Liver (tissue), 3 donors: ENCODE measurements at regions not wholly inside any gene's neighbourhood (a gene's known extent, or its start where the extent isn't known, plus 50 kb on each side); places are given as distances from the start of the nearest gene placed in this dataset.

Experiments
- GABPA ChIP-seq, 2 donors: IDR thresholded peaks in 1 of 2; conservative IDR thresholded peaks in 1 of 2; 2 replicates each; pipeline ENCODE4 v1.6.1; 2016; ENCODE audit warnings: antibody characterized with exemption in 2 of 2, mild to moderate bottlenecking in 1 of 2, moderate library complexity in 1 of 2
- HNF4G ChIP-seq: IDR thresholded peaks from 2 replicates; pipeline ENCODE4 v1.6.1; 2016; ENCODE audit warnings: antibody characterized with exemption
- JUND ChIP-seq, 2 donors: IDR thresholded peaks; 2 replicates each; pipeline ENCODE4 v1.6.1; 2016; ENCODE audit warnings: antibody characterized with exemption in 2 of 2
- RAD21 ChIP-seq, 2 donors: IDR thresholded peaks; 2 replicates each; pipeline ENCODE4 v1.6.1; 2016; ENCODE audit warnings: antibody characterized with exemption in 2 of 2, mild to moderate bottlenecking in 2 of 2
- SP1 ChIP-seq: IDR thresholded peaks from 2 replicates; pipeline ENCODE4 v1.6.1; 2018; ENCODE audit warnings: antibody characterized with exemption, mild to moderate bottlenecking
- TAF1 ChIP-seq: conservative IDR thresholded peaks from 2 replicates; pipeline ENCODE4 v1.6.1; 2016; ENCODE audit warnings: antibody characterized with exemption, mild to moderate bottlenecking
- YY1 ChIP-seq: IDR thresholded peaks from 2 replicates; pipeline ENCODE4 v1.6.1; 2016; ENCODE audit warnings: antibody characterized with exemption, mild to moderate bottlenecking
- TF ChIP-seq, protein P1 (sequence below): fragments of 150-350 bp; IDR thresholded peaks from 2 replicates; pipeline ENCODE4 v1.5.1; 2017; ENCODE audit warnings: improper control_type of control experiment, low read depth, low read length; ENCODE audit not compliant: missing input control
- TF ChIP-seq, protein P2 (sequence below): IDR thresholded peaks from 2 replicates; pipeline ENCODE4 v1.6.1; 2016; ENCODE audit warnings: antibody characterized with exemption
- TF ChIP-seq, protein P3 (sequence below): IDR thresholded peaks from 2 replicates; pipeline ENCODE4 v1.6.1; 2016; ENCODE audit warnings: antibody characterized with exemption
- TF ChIP-seq, protein P4 (sequence below): IDR thresholded peaks from 2 replicates; pipeline ENCODE4 v1.6.1; 2016; ENCODE audit warnings: antibody characterized with exemption, mild to moderate bottlenecking
- donor health status: healthy.
- donor health status: healthy.

DNA sequence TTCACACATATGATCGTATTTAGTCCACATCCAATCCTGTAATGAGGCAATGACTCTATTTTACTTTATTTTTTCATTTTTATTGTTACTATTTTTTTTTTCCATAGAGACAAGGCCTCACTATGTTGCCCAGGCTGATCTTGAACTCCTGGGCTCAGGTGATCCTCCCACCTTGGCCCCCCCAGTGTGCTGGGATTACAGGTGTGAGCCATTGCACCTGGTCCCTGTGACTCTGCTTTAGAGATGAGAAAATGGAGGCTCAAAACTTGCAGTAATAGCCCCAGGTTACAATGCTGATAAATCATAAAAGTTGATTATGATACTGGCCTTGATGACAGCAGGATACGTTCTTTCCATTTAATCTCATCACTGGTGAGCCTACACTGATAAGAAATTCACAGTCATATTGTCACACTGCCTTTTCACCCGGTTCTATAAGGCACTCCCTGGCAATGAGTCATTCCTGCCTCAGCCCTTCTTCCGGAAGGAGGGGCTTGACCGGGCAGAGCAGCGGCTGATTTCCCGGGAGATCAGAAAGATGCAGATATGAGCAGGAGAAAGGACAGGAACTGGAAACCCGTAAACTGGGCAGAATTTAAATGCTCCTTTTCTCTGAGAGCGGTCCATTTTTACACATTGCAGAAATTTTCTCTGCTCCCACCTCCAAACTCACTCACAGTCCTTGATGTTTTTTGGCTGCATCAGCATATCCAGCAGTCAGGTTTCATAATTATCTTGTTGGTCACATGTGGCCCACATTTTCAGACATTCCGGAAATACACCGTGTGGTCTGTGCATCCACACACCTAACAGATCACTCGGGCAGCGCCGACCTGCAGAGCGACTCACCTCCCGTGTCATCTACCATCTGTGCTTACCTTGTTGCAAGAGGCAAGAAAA is 616.4 kb downstream of the EFNB2 start:
- TF ChIP-seq, protein P1, sequence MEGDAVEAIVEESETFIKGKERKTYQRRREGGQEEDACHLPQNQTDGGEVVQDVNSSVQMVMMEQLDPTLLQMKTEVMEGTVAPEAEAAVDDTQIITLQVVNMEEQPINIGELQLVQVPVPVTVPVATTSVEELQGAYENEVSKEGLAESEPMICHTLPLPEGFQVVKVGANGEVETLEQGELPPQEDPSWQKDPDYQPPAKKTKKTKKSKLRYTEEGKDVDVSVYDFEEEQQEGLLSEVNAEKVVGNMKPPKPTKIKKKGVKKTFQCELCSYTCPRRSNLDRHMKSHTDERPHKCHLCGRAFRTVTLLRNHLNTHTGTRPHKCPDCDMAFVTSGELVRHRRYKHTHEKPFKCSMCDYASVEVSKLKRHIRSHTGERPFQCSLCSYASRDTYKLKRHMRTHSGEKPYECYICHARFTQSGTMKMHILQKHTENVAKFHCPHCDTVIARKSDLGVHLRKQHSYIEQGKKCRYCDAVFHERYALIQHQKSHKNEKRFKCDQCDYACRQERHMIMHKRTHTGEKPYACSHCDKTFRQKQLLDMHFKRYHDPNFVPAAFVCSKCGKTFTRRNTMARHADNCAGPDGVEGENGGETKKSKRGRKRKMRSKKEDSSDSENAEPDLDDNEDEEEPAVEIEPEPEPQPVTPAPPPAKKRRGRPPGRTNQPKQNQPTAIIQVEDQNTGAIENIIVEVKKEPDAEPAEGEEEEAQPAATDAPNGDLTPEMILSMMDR, result no peak
- TF ChIP-seq RAD21 (IDR thresholded peaks at IDR 0.05) (no peak), YY1 (no peak), HNF4G (no peak), SP1 (no peak), GABPA (IDR thresholded peaks at IDR 0.05 in 1 of 2, conservative IDR thresholded peaks at IDR 0.05 in 1 of 2) (no peak), JUND (IDR thresholded peaks at IDR 0.05) (no peak), TAF1 (no peak)
- TF ChIP-seq, protein P2, sequence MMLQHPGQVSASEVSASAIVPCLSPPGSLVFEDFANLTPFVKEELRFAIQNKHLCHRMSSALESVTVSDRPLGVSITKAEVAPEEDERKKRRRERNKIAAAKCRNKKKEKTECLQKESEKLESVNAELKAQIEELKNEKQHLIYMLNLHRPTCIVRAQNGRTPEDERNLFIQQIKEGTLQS, result no peak
- TF ChIP-seq, protein P3, sequence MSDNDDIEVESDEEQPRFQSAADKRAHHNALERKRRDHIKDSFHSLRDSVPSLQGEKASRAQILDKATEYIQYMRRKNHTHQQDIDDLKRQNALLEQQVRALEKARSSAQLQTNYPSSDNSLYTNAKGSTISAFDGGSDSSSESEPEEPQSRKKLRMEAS, result no peak
- TF ChIP-seq, protein P4, sequence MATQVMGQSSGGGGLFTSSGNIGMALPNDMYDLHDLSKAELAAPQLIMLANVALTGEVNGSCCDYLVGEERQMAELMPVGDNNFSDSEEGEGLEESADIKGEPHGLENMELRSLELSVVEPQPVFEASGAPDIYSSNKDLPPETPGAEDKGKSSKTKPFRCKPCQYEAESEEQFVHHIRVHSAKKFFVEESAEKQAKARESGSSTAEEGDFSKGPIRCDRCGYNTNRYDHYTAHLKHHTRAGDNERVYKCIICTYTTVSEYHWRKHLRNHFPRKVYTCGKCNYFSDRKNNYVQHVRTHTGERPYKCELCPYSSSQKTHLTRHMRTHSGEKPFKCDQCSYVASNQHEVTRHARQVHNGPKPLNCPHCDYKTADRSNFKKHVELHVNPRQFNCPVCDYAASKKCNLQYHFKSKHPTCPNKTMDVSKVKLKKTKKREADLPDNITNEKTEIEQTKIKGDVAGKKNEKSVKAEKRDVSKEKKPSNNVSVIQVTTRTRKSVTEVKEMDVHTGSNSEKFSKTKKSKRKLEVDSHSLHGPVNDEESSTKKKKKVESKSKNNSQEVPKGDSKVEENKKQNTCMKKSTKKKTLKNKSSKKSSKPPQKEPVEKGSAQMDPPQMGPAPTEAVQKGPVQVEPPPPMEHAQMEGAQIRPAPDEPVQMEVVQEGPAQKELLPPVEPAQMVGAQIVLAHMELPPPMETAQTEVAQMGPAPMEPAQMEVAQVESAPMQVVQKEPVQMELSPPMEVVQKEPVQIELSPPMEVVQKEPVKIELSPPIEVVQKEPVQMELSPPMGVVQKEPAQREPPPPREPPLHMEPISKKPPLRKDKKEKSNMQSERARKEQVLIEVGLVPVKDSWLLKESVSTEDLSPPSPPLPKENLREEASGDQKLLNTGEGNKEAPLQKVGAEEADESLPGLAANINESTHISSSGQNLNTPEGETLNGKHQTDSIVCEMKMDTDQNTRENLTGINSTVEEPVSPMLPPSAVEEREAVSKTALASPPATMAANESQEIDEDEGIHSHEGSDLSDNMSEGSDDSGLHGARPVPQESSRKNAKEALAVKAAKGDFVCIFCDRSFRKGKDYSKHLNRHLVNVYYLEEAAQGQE, result no peak
